ES-I3 (cell line): ENCODE measurements at regions not wholly inside any gene's neighbourhood (a gene's known extent, or its start where the extent isn't known, plus 50 kb on each side); places are given as distances from the start of the nearest gene placed in this dataset.

Experiments
- H3K36me3 ChIP-seq: 2 replicates; pipeline ENCODE4 v1.6.1; 2013; ENCODE audit warnings: mild to moderate bottlenecking, low read length, control low read depth, moderate library complexity; ENCODE audit not compliant: insufficient read depth
- H3K4me1 ChIP-seq: 2 replicates; pipeline ENCODE4 v1.6.1; 2013; ENCODE audit warnings: mild to moderate bottlenecking, control low read depth, low read length; ENCODE audit not compliant: insufficient read depth
- H3K9ac ChIP-seq: 2 replicates; pipeline ENCODE4 v1.6.1; 2013; ENCODE audit warnings: low read depth, mild to moderate bottlenecking, low read length, moderate library complexity
- H3K9me3 ChIP-seq: 2 replicates; pipeline ENCODE4 v1.6.1; 2013; ENCODE audit warnings: mild to moderate bottlenecking, low read length, moderate library complexity; ENCODE audit not compliant: control insufficient read depth, insufficient read depth

DNA sequence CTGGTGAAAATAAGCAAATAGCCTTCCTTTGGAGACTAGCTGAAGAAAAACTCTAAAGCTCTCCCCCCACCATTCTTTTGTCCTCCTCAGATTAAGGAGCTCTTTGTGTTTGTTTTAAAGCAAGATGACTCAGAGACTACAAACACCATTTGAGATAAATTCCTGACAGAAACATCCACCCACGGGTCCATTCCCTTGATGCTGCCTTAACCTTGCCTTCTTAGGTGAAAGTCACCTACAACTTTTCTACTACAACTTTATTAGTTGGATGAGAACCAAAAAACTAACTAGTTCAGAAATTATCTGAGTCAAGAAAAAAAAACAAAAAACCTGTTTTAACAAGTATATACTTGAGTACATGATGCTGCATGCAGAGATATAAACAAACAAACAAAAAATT lies 831.1 kb downstream of the NR2F1-AS1 start:
- Histone ChIP-seq H3K4me1 (peaks cover 12% of the 10 kb centered on the region; the same call in 1 of the 2 replicates), H3K9ac (no peak overlapping the region), H3K9me3 (no peaks in the 10 kb centered on the region), H3K36me3 (no peaks in the 10 kb centered on the region)

DNA sequence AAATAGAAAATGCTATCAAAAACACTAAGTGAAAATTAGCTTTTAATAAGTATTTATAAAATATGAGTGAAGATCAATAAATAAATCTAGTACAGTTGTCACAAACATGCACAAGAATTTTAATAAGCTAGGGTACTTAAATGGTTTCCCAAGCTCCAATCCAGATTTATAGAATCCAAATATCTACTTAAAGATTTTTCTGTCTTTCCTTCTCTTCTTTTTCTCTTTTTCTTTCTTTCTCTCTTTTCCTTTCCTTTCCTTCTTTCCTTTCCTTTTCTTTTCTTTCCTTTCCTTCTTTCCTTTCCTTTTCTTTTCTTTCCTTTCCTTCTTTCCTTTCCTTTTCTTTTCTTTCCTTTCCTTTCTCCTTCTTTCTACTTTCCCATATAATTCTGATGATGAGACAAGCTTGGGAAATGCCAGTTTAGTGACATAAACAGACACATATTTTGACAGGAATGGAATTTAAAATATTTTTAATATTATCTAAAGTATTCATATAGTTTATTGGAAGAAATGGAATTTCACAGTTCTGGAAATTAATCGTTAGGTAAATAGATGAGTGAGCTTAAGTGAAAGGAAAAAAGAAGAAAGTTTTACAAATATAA lies 832.8 kb downstream of the NR2F1-AS1 start:
- H3K9me3 ChIP-seq = no peaks in the 10 kb centered on the region

DNA sequence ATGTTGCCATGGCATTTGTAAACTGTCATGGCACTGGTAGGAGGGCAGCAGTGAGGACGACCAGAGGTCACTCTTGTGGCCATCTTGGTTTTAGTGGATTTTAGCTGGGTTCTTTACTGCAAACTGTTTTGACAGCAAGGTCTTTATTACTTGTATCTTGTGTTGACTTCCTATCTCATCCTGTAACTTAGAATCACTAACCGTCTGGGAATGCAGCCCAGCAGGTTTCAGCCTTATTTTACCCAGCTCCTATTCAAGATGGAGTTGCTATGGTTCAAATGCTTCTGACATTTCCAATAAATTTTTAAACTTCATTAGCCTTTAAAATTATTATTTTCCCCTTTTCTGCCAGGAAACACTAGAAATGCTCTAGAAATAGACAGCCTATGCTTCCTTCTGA lies 839.1 kb downstream of the NR2F1-AS1 start:
- Histone ChIP-seq H3K4me1 (no peaks in the 10 kb centered on the region), H3K36me3 (no peaks in the 10 kb centered on the region), H3K9ac (no peak overlapping the region), H3K9me3 (no peaks in the 10 kb centered on the region)

More for the DNA sequence above, 832.8 kb downstream of the NR2F1-AS1 start:
- no peak overlapping the region for H3K9ac ChIP-seq
- H3K4me1 ChIP-seq = peaks cover 12% of the 10 kb centered on the region; the same call in 1 of the 2 replicates
- H3K36me3 ChIP-seq = no peaks in the 10 kb centered on the region

GRCh38 chr5:92734211-92734940 lies 846.6 kb downstream of the NR2F1-AS1 start:
- H3K36me3 ChIP-seq = no peaks in the 10 kb centered on the region
- no peak overlapping the region for H3K9ac ChIP-seq
- H3K9me3 ChIP-seq = no peaks in the 10 kb centered on the region
- H3K4me1 ChIP-seq = no peaks in the 10 kb centered on the region

GRCh38 chr5:92730486-92730885 lies 850.5 kb downstream of the NR2F1-AS1 start:
- no peaks in the 10 kb centered on the region for H3K4me1 ChIP-seq
- no peak overlapping the region for H3K9ac ChIP-seq
- H3K9me3 ChIP-seq = no peaks in the 10 kb centered on the region
- H3K36me3 ChIP-seq = no peaks in the 10 kb centered on the region

- Histone ChIP-seq H3K36me3 (no peaks in the 10 kb centered on the region), H3K9ac (no peak overlapping the region), H3K4me1 (no peaks in the 10 kb centered on the region), H3K9me3 (no peaks in the 10 kb centered on the region)
Observed at GRCh38 chr5:92729088-92729487, 851.9 kb downstream of the NR2F1-AS1 start.

GRCh38 chr5:92715946-92716520 lies 865.0 kb downstream of the NR2F1-AS1 start:
- Histone ChIP-seq H3K9me3 (no peaks in the 10 kb centered on the region), H3K36me3 (no peaks in the 10 kb centered on the region)

DNA sequence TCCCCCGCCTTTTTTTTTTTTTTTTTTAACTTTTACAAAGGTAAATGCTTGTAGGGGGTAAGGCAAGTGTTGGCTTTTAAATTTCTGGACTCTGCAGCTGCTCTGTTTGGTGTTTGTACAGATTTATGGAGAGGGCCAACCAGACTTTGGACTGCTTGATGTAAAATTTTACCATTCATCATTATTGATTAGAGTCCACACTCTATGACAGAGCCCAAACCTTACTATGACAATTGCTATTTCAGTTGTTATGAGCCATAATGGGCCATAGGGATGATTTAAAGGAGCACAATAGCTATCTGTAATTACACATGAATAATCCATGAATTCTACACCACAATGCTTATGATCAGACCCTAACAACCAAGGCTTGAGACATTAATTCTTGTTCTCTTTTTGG lies 867.2 kb downstream of the NR2F1-AS1 start:
- H3K9me3 ChIP-seq = no peaks in the 10 kb centered on the region
- H3K9ac ChIP-seq = no peak overlapping the region
- no peaks in the 10 kb centered on the region for H3K36me3 ChIP-seq
- H3K4me1 ChIP-seq = no peaks in the 10 kb centered on the region

More at GRCh38 chr5:92715946-92716520, 865.0 kb downstream of the NR2F1-AS1 start:
- no peaks in the 10 kb centered on the region for H3K4me1 ChIP-seq
- H3K9ac ChIP-seq = no peak overlapping the region

- Histone ChIP-seq H3K4me1 (no peaks in the 10 kb centered on the region), H3K36me3 (no peaks in the 10 kb centered on the region), H3K9me3 (no peaks in the 10 kb centered on the region), H3K9ac (no peak overlapping the region)
Observed at GRCh38 chr5:92713335-92713743, 867.7 kb downstream of the NR2F1-AS1 start.

- Histone ChIP-seq H3K9me3 (no peaks in the 10 kb centered on the region), H3K36me3 (no peaks in the 10 kb centered on the region), H3K4me1 (no peaks in the 10 kb centered on the region), H3K9ac (no peak overlapping the region)
Observed at GRCh38 chr5:92711956-92712355, 869.1 kb downstream of the NR2F1-AS1 start.

GRCh38 chr5:92704590-92704989 lies 876.4 kb downstream of the NR2F1-AS1 start:
- no peaks in the 10 kb centered on the region for H3K4me1 ChIP-seq
- H3K36me3 ChIP-seq = no peaks in the 10 kb centered on the region
- no peaks in the 10 kb centered on the region for H3K9me3 ChIP-seq
- no peak overlapping the region for H3K9ac ChIP-seq

GRCh38 chr5:92703976-92704375 lies 877.0 kb downstream of the NR2F1-AS1 start:
- no peaks in the 10 kb centered on the region for H3K36me3 ChIP-seq
- H3K4me1 ChIP-seq = no peaks in the 10 kb centered on the region
- H3K9ac ChIP-seq = no peak overlapping the region
- H3K9me3 ChIP-seq = no peaks in the 10 kb centered on the region

DNA sequence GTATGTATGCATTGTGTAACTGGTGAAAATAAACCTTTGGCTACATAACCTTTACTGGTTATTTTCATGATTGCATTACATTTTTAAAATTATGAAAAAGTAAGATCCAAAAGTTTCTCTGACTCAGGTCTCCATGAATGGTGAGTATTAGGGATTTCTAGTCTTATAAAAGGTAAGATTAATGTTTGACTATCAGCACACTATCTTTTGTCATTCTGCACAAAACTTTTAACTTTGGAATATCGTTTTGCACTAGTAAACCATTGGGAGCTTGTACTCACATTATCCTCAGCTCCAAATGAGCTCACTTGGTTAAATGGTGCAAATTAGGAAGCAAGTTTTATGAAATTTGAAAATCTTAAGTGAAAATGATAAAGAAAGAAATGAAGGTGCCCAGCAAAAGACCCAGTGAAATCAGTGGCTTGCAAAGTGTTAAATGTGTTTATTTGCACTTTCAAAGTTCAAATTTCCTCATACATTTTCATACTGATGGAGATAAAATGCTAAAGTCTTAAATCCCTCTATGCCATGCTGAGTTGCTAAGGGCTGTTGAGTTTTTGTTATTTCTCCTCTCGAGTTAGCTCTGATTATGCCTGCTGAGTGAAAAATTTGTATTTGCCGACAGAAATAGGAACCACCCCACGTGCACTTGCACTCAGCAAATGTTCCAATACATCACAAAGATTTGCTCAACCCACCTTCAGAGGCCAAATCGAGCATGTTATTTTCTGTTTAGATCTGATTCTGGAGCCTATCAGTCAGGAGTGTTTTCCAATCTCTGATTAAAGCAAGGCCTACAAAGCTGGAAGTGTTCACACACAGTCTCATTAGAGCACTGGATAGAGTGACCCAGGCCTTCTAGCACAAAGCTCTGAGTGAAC lies 885.7 kb downstream of the NR2F1-AS1 start:
- Histone ChIP-seq H3K9me3 (no peaks in the 10 kb centered on the region), H3K9ac (no peak overlapping the region), H3K36me3 (no peaks in the 10 kb centered on the region), H3K4me1 (no peaks in the 10 kb centered on the region)

- Histone ChIP-seq H3K36me3 (no peaks in the 10 kb centered on the region), H3K9ac (no peak overlapping the region), H3K4me1 (no peaks in the 10 kb centered on the region), H3K9me3 (no peaks in the 10 kb centered on the region)
Observed at GRCh38 chr5:92694067-92694466, 887.0 kb downstream of the NR2F1-AS1 start.
